ENCODE measurements at regions not wholly inside any gene's neighbourhood (a gene's known extent, or its start where the extent isn't known, plus 50 kb on each side); places are given as distances from the start of the nearest gene placed in this dataset.

DNA sequence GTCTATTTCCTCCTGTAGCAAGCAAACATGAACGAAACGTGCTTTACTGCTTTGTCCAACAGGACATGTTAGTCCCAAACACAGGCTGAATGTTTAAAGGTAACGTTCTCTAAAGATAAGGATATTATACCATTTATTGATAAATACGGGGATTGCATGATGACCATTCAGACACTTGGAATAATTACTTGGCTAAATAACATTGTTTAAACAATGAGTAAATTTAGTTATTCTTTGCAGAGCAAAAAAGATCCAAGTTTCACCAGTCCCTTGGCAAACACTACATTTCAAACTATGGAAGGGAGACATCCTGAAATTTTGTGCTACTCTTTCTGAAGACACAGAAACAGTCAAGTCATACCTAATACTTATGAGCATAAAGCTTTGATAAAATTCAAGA lies 88.0 kb downstream of the ZNF280B start:
- ATAC-seq (no peak), DNase-seq (no peak)
- intact Hi-C loops (cut with DNase I): no loop called here
- H3K27me3 ChIP-seq: no peaks in the 10 kb centered on the region
- H3K36me3 ChIP-seq: no peaks in the 10 kb centered on the region
- H3K4me3 ChIP-seq: no peak overlapping the region
- no peaks in the 10 kb centered on the region for H3K9me3 ChIP-seq
- H3K4me1 ChIP-seq: no peaks in the 10 kb centered on the region
- TF ChIP-seq, protein P1, sequence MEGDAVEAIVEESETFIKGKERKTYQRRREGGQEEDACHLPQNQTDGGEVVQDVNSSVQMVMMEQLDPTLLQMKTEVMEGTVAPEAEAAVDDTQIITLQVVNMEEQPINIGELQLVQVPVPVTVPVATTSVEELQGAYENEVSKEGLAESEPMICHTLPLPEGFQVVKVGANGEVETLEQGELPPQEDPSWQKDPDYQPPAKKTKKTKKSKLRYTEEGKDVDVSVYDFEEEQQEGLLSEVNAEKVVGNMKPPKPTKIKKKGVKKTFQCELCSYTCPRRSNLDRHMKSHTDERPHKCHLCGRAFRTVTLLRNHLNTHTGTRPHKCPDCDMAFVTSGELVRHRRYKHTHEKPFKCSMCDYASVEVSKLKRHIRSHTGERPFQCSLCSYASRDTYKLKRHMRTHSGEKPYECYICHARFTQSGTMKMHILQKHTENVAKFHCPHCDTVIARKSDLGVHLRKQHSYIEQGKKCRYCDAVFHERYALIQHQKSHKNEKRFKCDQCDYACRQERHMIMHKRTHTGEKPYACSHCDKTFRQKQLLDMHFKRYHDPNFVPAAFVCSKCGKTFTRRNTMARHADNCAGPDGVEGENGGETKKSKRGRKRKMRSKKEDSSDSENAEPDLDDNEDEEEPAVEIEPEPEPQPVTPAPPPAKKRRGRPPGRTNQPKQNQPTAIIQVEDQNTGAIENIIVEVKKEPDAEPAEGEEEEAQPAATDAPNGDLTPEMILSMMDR (IDR thresholded peaks at IDR 0.05): no peak
- TF ChIP-seq POLR2A (IDR thresholded peaks at IDR 0.05): no peak
- no peak overlapping the region for H3K27ac ChIP-seq
- WGBS (ENCODE audit: insufficient coverage, low coverage, low lambda C conversion rate, missing lambda C conversion rate): 55% methylated on average over 4 of the region's 4 CpGs

DNA sequence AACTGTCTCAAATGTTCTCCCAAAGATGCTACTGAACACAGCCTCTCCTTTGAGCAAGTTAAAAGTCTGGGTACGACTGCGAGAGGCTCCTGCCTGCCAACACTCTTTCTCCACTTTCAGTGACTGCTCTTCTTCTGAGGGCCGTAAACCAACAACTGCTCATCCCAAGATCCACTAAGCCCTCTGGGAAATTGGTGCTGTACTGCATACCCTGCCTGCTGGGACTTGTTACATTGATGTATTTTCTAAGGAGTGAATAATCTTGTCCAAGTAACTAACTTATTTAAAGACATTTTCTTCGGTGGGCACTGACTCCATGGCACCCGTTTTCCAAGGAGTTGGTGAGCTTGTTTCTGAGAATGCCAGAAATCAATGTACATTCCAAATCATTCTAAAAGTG lies 87.2 kb downstream of the ZNF280B start:
- no peaks in the 10 kb centered on the region for H3K36me3 ChIP-seq
- no peak overlapping the region for H3K27ac ChIP-seq
- DNase-seq (no peak), ATAC-seq (no peak)
- no peaks in the 10 kb centered on the region for H3K9me3 ChIP-seq
- no peak overlapping the region for H3K4me3 ChIP-seq
- H3K27me3 ChIP-seq: no peaks in the 10 kb centered on the region
- intact Hi-C loops (cut with DNase I): no loop called here
- no peak for TF ChIP-seq POLR2A (IDR thresholded peaks at IDR 0.05)
- TF ChIP-seq, protein P1 (IDR thresholded peaks at IDR 0.05): no peak
- 58% methylated on average over 3 of the region's 5 CpGs for WGBS (ENCODE audit: insufficient coverage, low coverage, low lambda C conversion rate, missing lambda C conversion rate)
- no peaks in the 10 kb centered on the region for H3K4me1 ChIP-seq

DNA sequence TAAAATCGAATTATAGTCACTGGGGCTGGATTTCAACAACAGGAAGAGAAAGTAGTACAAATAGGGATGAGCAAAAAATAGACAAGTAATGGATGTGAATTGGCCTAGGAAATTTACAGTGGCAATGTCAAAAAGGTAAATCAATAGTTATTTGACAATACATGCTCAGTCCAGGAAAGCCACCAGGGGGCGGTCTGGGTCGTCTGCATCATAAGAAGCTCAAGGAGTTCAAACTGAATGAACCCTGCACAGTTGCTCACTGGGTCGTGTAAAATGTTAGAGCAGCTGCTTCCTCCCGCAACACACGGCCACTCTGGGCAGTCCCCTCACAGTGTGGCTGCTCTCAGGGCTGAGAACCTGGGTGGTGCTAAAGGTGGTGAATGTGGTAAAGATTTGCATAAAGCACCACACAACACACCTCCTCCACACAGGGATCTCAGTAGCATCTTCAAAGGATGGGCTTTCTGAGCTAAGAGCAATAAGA lies 85.9 kb downstream of the ZNF280B start:
- ATAC-seq (peak; percentile 61 to 76 (median 69)), DNase-seq (peak; percentile 60 to 68 (median 62))
- TF ChIP-seq, protein P1 (IDR thresholded peaks at IDR 0.05): peak; percentile 36 to 84 (median 76)
- no peak for TF ChIP-seq POLR2A (IDR thresholded peaks at IDR 0.05)
- Histone ChIP-seq H3K27me3 (no peaks in the 10 kb centered on the region), H3K9me3 (no peaks in the 10 kb centered on the region), H3K4me1 (no peaks in the 10 kb centered on the region), H3K4me3 (no peak overlapping the region), H3K27ac (no peak overlapping the region), H3K36me3 (no peaks in the 10 kb centered on the region)
- 0% methylated on average over 1 of the region's 6 CpGs for WGBS (ENCODE audit: insufficient coverage, low coverage, low lambda C conversion rate, missing lambda C conversion rate)
- intact Hi-C loops (cut with DNase I): no loop called here

DNA sequence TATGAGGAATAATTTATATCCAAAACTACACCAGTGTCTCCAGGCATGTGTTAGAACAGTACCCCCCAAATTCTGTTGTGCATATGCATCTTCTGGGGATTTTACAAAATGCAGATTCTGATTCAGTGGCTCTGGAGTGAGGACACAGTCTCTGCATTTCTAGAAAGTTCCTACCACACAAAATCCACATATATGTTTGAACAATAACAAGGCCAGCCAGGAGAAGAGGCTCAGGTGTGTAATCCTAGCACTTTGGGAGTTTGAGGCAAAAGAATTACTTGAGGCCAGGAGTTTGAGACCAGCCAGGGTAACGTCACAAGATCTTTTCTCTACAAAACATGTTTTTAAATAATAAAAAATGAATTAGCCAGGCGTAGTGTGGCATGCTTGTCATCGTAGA lies 84.9 kb downstream of the ZNF280B start:
- no peaks in the 10 kb centered on the region for H3K27me3 ChIP-seq
- no peaks in the 10 kb centered on the region for H3K36me3 ChIP-seq
- DNase-seq: no peak
- WGBS (ENCODE audit: insufficient coverage, low coverage, low lambda C conversion rate, missing lambda C conversion rate): 46% methylated on average over 2 of the region's 3 CpGs
- TF ChIP-seq POLR2A (IDR thresholded peaks at IDR 0.05): no peak
- TF ChIP-seq, protein P1 (IDR thresholded peaks at IDR 0.05): no peak
- no peak for ATAC-seq
- H3K4me1 ChIP-seq: no peaks in the 10 kb centered on the region
- intact Hi-C loops (cut with DNase I): no loop called here
- no peaks in the 10 kb centered on the region for H3K9me3 ChIP-seq
- H3K4me3 ChIP-seq: no peak overlapping the region
- no peak overlapping the region for H3K27ac ChIP-seq

Data from right lobe of liver (tissue), 6 donors.